ENCODE measurements at regions not wholly inside any gene's neighbourhood (a gene's known extent, or its start where the extent isn't known, plus 50 kb on each side); places are given as distances from the start of the nearest gene placed in this dataset.

GRCh38 chr21:33977721-33978369 lies 62.2 kb upstream of the ATP5PO start:
- H3K9ac ChIP-seq (ENCODE audit: control insufficient read depth, insufficient read depth, low read length): no peak overlapping the region
- no peak overlapping the region for H3K4me2 ChIP-seq (ENCODE audit: control insufficient read depth, insufficient read depth)
- H4K20me1 ChIP-seq (ENCODE audit: control insufficient read depth, insufficient read depth): no peaks in the 10 kb centered on the region
- ChIA-PET CTCF (interaction anchor here (0.6 to 4.8 kb wide), 13 partner anchors 12 to 370 kb away, joined by 3 to 24 read pairs (median 3); no protein-coding TSS in a partner anchor), SMC1A (ENCODE audit: uncharacterized antibody, unreplicated experiment) (interaction anchor here (0.7 to 16.4 kb wide), 14 partner anchors 9 to 370 kb away, joined by 3 to 290 read pairs (median 6); no protein-coding TSS in a partner anchor), POLR2A (interaction anchor here (0.5 to 5.2 kb wide), 7 partner anchors 17 to 224 kb away, joined by 3 to 57 read pairs (median 4); no protein-coding TSS in a partner anchor), RAD21 (ENCODE audit: unreplicated experiment) (interaction anchor here (0.7 to 14.7 kb wide), 14 partner anchors 9 to 370 kb away, joined by 3 to 182 read pairs (median 6); partner anchors contain the start of genes MRPS6 and SLC5A3)
- peak overlapping the region; percentile 99 for H3K27ac ChIP-seq (ENCODE audit: control insufficient read depth, insufficient read depth)
- in situ Hi-C loops (cut with MboI) (no loop called here), intact Hi-C loops (cut with micrococcal nuclease; ENCODE audit: unreplicated experiment) (loop anchor here (2.0 kb wide), 2 partner anchors 53 to 99 kb away; no protein-coding TSS in a partner anchor)
- H3K79me2 ChIP-seq (ENCODE audit: control insufficient read depth, insufficient read depth, low read length): no peaks in the 10 kb centered on the region
- BruUV-seq (replicated peaks): no TSS peak
- H2AFZ ChIP-seq (ENCODE audit: control insufficient read depth, low read depth, low read length): no peak overlapping the region
- FAIRE-seq: no peak
- no peaks in the 10 kb centered on the region; the same call in 2 of the 3 replicates for H3K9me3 ChIP-seq (replicated peaks; ENCODE audit: control insufficient read depth, insufficient read depth, low read length)
- 0 out of 2 replicates have a peak overlapping the region, but pooled peaks have one; percentile 51 for H3K4me3 ChIP-seq
- no peak for ATAC-seq
- peaks cover 27% of the 10 kb centered on the region for H3K4me1 ChIP-seq (ENCODE audit: control insufficient read depth, insufficient read depth, low read length)
- H3K27me3 ChIP-seq (replicated peaks in 1 of 2; ENCODE audit: control insufficient read depth in 2 of 2, insufficient read depth in 2 of 2, low read length in 1 of 2): no peaks in the 10 kb centered on the region
- DNase-seq (ENCODE audit: low read depth, low spot score): no peak
- H3K36me3 ChIP-seq (ENCODE audit: control insufficient read depth in 2 of 2, insufficient read depth in 2 of 2, low read length in 1 of 2): no peaks in the 10 kb centered on the region
- 80% methylated on average over 12 of the region's 12 CpGs for WGBS (ENCODE audit: insufficient coverage, insufficient replicate concordance, low lambda C conversion rate, missing lambda C conversion rate)
- TF ChIP-seq ZBTB11 (CRISPR knock-in tag; IDR thresholded peaks at IDR 0.05) (no peak), ASH2L (IDR thresholded peaks at IDR 0.05; ENCODE audit: borderline replicate concordance, low read depth) (no peak), RAD51 (IDR thresholded peaks at IDR 0.05) (no peak), HDGF (IDR thresholded peaks at IDR 0.05) (peak; percentile 40; the same call in 1 of the 2 replicates), SMARCA5 (IDR thresholded peaks at IDR 0.05) (no peak), CTCF (IDR thresholded peaks at IDR 0.05 in 2 of 3, conservative IDR thresholded peaks at IDR 0.05 in 1 of 3; ENCODE audit: control insufficient read depth in 2 of 3, extremely low read depth in 1 of 3, insufficient read depth in 1 of 3, low read depth in 3 of 3, low read length in 3 of 3) (no peak), USF1 (IDR thresholded peaks at IDR 0.05; ENCODE audit: borderline replicate concordance, extremely low read length, insufficient read depth, low read depth, low read length) (no peak), MAX (IDR thresholded peaks at IDR 0.05; ENCODE audit: low read depth, low read length) (no peak), TCF3 (IDR thresholded peaks at IDR 0.05; ENCODE audit: borderline replicate concordance, insufficient read depth, low read depth, low read length) (no peak), CBX3 (IDR thresholded peaks at IDR 0.05; ENCODE audit: borderline replicate concordance, low read depth) (no peak), NKRF (conservative IDR thresholded peaks at IDR 0.05) (no peak), HCFC1 (IDR thresholded peaks at IDR 0.05; ENCODE audit: low read length) (no peak), FOXM1 (IDR thresholded peaks at IDR 0.05; ENCODE audit: low read depth, low read length) (no peak), SUPT20H (IDR thresholded peaks at IDR 0.05; ENCODE audit: borderline replicate concordance, control insufficient read depth, low read depth, low read length) (no peak)

Data from GM12878 (cell line).